Astrocyte of the cerebellum (primary cell): ENCODE measurements at regions not wholly inside any gene's neighbourhood (a gene's known extent, or its start where the extent isn't known, plus 50 kb on each side); places are given as distances from the start of the nearest gene placed in this dataset.

Experiments used
- DNase-seq: peaks from one replicate; pipeline ENCODE4 v3.0.0-alpha.2; 2011; ENCODE audit warnings: low read depth
- H3K4me3 ChIP-seq: 2 replicates; pipeline ENCODE4 v1.5.1; 2011; ENCODE audit warnings: mild to moderate bottlenecking, low read depth, low read length, moderate library complexity
- CTCF ChIP-seq: IDR thresholded peaks from 2 replicates; pipeline ENCODE4 v1.5.1; 2012; ENCODE audit warnings: low read length, low read depth, moderate library complexity, mild to moderate bottlenecking; ENCODE audit errors: missing control alignments
- in situ Hi-C: cut with HindIII; loops from 2 replicates; pipeline ENCODE4 v1.10.0; 2017; ENCODE audit warnings: low sequenced_read_pairs

GRCh38 chr13:78306519-78307206 lies 296.7 kb downstream of the POU4F1 start:
- H3K4me3 ChIP-seq = no peak overlapping the region
- in situ Hi-C loops = no loop called here
- DNase-seq = no peak
- TF ChIP-seq CTCF = no peak

GRCh38 chr13:78305171-78305570 lies 298.2 kb downstream of the POU4F1 start:
- in situ Hi-C loops = no loop called here
- no peak for DNase-seq
- no peak overlapping the region for H3K4me3 ChIP-seq
- no peak for TF ChIP-seq CTCF

- in situ Hi-C loops = no loop called here
- no peak for TF ChIP-seq CTCF
- no peak for DNase-seq
- no peak overlapping the region for H3K4me3 ChIP-seq
Observed at GRCh38 chr13:78299832-78300623, 303.3 kb downstream of the POU4F1 start.

- peak; percentile 8 for DNase-seq
- in situ Hi-C loops = no loop called here
- no peak overlapping the region for H3K4me3 ChIP-seq
- TF ChIP-seq CTCF = no peak
Observed at GRCh38 chr13:78298657-78299056, 304.7 kb downstream of the POU4F1 start.

- in situ Hi-C loops = no loop called here
- no peak for DNase-seq
- H3K4me3 ChIP-seq = no peak overlapping the region
- TF ChIP-seq CTCF = no peak
Observed at GRCh38 chr13:78286748-78287147, 316.6 kb downstream of the POU4F1 start.

- peak; percentile 1 for DNase-seq
- in situ Hi-C loops = no loop called here
Observed at GRCh38 chr13:78265098-78265497, 338.3 kb downstream of the POU4F1 start.

More at GRCh38 chr13:78265098-78265497, 338.3 kb downstream of the POU4F1 start:
- H3K4me3 ChIP-seq = no peak overlapping the region
- TF ChIP-seq CTCF = no peak
